HG03103 (cell line): ENCODE measurements at regions not wholly inside any gene's neighbourhood (a gene's known extent, or its start where the extent isn't known, plus 50 kb on each side); places are given as distances from the start of the nearest gene placed in this dataset.
"Not testable (repeated sequence)": the region's sequence is repeated elsewhere in the genome, so short reads cannot be mapped to it uniquely, and the experiment has no call there.

Source experiments
- ATAC-seq: cut with Tn5 transposase; IDR thresholded peaks from one replicate; pipeline ENCODE4 v1.9.1; 2021; ENCODE audit warnings: low read depth; ENCODE audit not compliant: unreplicated experiment

DNA sequence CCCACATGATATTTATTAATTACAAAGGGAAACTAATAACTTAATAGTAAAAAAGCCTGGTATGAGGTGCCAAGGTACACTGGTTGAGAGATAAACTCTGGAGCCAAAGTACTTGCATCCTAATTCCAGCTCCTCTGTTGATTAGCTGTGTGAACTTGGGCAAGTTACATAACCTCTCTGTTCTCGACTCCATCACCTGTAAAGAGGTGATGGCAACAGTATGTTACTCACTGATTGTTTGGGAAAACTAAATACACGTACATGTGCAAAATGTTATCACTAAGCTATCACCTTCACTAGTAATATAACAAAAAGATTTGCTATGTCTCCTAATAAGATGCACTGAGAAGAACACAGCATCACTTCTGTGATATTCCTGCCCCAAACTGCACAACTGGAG lies 206.4 kb downstream of the MEX3B start:
- no peak for ATAC-seq

- no peak for ATAC-seq
Observed at GRCh38 chr15:81835731-81836130, 210.1 kb downstream of the MEX3B start.

DNA sequence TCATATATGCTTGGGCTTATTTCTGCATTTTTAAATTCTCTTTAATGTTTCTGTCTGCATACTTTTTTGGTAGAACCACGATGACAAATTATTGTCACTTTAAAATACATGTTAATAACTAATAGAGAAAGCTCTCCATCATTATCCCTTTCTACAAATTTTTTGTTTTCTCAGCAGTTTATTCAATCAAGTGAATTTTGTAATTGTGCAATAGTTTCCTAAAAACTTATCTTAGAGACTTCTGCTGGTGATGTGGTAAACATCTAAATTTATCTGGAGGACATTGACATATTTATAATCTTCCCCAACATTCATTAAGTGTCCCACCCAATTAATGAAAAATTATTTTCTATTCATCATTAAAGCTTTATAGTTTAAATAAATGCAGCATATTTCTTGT lies 215.3 kb downstream of the MEX3B start:
- no peak for ATAC-seq

- no peak for ATAC-seq
Observed at GRCh38 chr15:81829918-81830317, 215.9 kb downstream of the MEX3B start.

GRCh38 chr15:81828135-81828534 lies 217.7 kb downstream of the MEX3B start:
- ATAC-seq = no peak

DNA sequence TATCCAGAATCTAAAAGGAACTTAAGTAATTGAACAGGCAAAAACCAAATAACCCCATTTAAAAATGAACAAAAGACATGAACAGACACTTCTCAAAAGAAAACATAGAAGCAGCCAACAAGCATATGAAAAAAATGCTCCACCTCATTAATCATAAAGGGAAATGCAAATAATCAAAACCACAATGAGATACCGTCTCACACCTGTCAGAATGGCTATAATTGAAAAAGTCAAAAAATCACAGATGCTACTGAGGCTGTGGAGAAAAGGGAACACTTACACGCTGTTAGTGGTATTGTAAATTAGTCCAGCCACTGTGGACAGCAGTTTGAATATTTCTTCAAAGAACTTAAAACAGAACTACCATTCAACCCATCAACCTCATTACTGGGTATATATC lies 220.7 kb downstream of the MEX3B start:
- ATAC-seq = no peak

DNA sequence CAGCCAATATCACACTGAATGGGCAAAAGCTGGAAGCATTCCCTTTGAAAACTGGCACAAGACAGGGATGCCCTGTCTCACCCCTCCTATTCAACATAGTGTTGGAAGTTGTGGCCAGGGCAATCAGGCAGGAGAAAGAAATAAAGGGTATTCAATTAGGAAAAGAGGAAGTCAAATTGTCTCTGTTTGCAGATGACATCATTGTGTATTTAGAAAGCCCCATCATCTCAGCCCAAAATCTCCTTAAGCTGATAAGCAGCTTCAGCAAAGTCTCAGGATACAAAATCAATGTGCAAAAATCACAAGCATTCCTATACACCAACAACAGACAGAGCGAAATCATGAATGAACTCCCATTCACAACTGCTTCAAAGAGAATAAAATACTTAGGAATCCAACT lies 223.2 kb downstream of the MEX3B start:
- not testable (repeated sequence) for ATAC-seq

- no peak for ATAC-seq
Observed at GRCh38 chr15:81819924-81820635, 225.7 kb downstream of the MEX3B start.

- no peak for ATAC-seq
Observed at GRCh38 chr15:81814882-81815455, 230.8 kb downstream of the MEX3B start.

DNA sequence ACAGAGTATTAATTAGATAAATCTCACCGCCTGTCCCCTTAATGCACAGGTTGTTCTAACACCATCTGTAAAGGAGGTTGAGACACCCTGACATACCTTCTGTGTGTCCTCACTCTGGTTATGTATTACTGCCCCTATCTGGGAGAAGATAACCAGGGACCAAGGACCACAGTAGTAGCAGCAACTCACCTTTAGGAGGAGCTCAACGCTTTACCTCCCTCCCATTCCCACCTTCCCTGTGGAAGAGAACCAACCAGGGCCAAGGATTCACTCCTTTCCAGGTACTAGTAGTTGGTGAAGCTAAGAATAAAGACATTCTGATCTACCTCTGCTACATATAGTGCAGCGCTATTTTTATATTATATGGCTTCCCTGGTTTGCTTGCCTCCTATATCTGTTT lies 232.6 kb downstream of the MEX3B start:
- no peak for ATAC-seq

DNA sequence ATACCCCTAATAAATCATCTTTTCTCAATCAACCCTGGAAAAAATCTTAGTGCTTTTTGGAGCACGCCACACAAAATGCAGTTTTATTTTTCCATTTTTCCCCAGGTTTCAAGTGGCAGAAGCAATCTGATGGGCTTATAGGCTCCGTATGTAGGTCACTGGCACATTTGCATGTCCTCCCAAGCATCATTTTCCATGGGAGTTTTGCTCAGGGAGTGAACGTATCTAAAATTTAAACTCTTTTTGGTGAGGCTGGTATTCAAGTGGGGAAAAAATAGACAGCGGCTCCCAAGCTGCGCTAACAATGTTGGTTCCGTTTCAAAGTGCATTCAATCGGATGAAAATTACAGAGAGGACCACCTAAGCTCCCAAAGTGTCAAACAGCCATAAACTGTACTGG lies 233.4 kb downstream of the MEX3B start:
- ATAC-seq = no peak

DNA sequence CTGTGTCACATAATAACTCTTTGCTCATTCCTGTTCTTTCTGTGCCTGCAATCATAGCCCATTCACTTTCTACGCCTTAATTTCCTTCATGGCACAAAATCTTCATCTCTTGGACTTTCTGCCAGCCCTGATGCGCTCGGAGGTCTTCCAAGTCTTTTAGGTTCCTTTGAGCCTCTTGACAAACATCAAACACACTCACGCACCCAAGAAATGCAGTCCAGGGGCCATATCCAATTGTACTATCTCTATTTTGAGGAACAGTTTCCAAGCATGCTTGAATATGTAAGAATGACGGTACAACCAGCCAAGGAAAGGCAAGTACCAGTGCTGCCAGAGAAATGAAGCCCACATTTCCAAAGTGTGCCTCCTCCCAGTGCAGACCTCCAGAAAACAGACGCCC lies 234.1 kb downstream of the MEX3B start:
- ATAC-seq = no peak

GRCh38 chr15:81809543-81809942 lies 236.3 kb downstream of the MEX3B start:
- ATAC-seq = no peak

GRCh38 chr15:81807806-81808205 lies 238.0 kb downstream of the MEX3B start:
- ATAC-seq = no peak

DNA sequence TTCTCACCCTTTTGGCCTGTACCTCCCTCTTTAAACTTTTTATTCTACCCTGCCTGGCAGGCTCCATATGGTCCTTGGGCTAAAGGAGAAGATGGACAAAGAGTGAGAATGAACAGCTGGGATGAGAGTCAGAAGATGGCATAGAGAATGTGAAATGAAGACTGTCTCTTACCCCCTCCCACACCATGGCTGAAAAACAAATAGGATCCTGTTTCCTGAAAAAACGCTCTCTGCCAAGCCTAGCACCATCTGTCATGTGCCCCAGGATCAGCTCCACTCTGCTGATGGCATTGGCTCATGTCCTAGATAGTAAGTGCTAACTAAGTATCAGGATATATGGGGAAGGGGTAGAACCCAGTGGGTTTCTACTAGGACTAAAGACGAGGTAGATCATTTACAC lies 238.6 kb downstream of the MEX3B start:
- ATAC-seq = no peak

- ATAC-seq = no peak
Observed at GRCh38 chr15:81795899-81796298, 249.9 kb downstream of the MEX3B start.

DNA sequence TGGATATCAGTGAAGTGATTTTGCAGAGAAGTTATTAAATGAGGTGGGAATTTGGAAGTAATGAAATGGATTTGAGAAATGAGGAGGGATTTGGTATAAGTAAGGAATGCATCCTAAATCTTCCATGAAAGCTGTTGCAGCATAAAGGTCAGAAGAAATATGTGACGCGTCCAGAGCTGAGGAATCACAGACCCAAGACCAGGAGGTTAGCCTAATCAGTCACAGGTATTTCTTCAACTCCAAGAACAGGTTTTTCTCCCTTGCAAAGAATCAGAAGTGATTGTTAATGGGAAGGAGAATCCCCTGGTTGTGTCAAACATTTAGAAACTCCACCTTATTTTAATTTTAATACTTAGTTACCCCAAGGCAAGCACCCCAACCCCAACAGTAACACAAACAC lies 253.2 kb downstream of the MEX3B start:
- no peak for ATAC-seq

GRCh38 chr15:81791322-81791721 lies 254.5 kb downstream of the MEX3B start:
- not testable (repeated sequence) for ATAC-seq

DNA sequence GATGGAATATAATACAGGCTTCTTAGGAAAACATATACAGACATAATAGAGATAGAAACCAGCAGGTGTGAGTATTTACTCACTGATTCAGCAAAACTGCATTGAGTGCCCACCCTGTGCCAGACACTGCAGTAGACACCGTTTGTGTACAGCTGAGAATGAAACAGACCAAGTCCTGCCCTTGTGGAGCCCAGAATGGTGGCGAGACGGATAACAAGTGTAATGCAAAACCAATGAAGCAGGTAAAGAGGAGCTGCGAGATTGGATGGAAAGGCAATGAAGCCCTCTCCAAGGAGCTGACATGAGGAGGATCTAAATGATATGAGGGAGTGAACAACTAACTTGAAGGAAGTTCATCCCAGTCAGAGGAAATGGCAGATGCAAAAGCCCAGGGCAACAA lies 256.4 kb downstream of the MEX3B start:
- ATAC-seq = no peak

- ATAC-seq = no peak
Observed at GRCh38 chr15:81786776-81787175, 259.0 kb downstream of the MEX3B start.

- ATAC-seq = no peak
Observed at GRCh38 chr15:81785679-81786078, 260.1 kb downstream of the MEX3B start.

GRCh38 chr15:81785181-81785580 lies 260.6 kb downstream of the MEX3B start:
- ATAC-seq = no peak

DNA sequence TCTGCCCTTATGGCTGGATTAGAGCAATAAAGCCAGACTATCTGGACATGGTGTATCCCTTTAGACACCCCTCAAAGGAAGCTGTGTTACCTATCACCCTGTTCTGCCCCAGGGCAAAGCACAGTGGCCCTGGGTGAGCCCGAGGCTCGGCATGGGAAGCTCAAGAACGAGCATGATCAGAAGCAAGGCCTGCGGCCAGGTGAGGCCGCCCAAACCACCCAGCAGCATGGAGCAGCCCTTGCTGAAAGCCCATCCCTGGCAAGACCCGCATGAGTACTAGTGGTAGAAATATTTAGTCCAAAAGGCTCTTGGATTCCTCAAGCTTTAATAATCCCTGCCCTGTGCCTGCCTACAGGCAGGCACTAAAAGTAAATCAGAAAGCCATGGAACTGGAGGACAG lies 261.1 kb downstream of the MEX3B start:
- ATAC-seq = no peak
